GM18858 (cell line): ENCODE measurements at regions not wholly inside any gene's neighbourhood (a gene's known extent, or its start where the extent isn't known, plus 50 kb on each side); places are given as distances from the start of the nearest gene placed in this dataset.
"Not testable (repeated sequence)": the region's sequence is repeated elsewhere in the genome, so short reads cannot be mapped to it uniquely, and the experiment has no call there.

Source experiments
- ATAC-seq: cut with Tn5 transposase; IDR thresholded peaks from one replicate; pipeline ENCODE4 v1.9.1; 2021; ENCODE audit not compliant: unreplicated experiment

DNA sequence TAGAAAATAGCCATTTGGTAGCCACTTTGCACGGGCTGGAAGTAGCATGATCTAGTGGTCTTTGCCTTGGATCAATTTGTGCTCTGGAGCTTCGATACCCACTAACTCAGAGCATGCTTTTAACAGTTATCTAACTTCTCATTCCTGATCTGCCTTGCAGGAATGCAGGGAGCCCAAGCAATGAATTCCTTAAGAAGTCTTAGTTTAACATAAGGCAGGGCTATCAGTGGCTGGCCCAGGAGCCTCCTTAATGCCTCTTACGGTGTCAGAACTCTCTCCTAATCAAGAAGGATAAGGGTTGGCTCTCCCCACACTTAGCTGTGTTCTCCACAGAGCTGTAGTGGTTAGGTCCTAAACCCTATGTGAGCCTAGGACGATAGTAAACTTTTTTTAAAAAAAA is 95.8 kb upstream of the TBCA start:
- ATAC-seq, result no peak

DNA sequence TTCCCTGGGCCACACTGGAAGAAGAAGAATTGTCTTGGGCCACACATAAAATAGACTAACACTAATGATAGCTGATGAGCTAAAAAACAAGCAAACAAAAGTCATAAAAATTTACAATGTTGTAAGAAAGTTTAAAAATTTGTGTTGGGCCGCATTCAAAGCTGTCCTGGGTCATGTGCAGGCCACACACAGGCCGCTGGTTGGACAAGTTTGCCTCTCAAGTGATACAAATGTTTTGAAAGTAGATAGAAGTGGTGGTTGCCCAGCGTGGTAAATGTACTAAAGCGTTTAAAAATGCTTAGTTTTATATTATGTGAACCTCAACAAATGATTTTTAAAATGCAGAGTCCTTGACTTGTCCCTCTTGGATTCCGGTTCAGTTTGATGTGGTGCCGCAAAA is 94.9 kb upstream of the TBCA start:
- no peak for ATAC-seq

DNA sequence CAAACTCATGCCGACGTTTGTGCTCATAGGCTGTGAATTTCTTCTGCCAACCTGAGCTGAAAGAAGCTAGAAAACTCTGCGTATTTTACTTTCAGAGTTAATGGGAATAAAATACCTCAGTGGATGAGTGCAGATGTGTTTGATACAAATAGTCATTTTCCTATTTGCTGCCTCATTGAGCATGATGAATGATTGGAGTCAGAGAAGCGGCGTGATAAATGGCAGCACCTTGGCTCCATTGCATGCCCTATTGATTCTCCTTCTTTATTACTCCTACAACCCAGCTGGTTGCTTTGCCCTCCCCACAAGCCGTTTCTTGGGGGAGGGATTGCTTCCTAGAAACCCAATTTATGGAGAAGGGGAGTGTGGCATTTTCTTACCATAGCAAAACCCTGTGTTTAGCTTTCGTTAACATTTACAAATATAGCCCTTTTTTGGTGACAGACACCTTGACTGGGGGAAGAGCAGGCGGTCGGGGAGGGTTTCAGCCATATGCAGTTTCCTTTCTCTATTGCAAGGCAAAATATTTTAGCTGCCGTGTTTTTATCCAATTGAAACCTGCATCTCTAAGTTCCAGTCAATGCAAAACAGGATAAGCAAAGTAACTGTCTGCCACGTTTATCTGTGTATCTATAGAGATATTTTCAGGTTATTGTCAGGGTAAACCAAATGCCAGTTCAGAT is 93.1 kb upstream of the TBCA start:
- ATAC-seq, result no peak

DNA sequence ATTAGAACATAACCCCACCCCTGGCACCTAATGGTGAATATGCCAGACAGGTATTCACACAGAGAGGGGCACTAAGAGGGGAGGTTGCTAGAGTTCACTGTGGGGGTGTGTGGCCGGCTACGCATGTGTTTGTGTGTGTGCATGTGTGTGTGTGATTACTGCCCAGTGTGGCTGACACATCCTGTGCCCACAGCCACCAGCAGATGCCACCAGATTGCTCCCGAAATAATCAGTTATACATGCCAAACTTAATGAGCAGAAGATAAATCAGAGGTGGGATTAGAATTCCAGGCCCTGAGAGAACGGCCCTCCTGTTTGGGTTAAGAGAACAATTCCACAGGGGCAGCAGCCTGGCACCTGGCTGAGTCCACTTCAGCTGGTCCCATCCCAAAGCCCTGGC is 91.8 kb upstream of the TBCA start:
- ATAC-seq, result no peak

DNA sequence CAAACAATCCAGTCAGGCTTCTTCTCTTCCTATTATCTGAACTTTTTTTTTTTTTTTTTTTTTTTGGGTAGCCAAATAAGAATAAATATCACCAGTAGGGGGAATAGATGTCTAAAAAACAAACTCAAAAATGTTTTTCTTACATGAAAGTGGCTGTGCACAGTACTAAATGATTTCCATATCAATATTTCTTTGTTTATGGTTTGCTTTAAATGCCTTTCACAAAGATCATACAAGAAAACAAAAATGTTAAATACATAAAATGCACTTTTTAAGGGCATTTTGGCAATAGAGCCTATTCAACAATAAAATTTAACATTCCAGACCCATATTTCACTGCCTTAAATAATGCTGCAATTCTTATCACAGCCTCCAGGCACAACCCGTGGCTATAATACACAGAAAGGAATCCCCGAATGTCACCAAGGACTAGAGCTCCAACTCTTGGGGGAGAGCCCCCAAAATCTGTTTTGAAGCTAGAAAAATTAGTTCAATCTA is 91.1 kb upstream of the TBCA start:
- ATAC-seq, result no peak

DNA sequence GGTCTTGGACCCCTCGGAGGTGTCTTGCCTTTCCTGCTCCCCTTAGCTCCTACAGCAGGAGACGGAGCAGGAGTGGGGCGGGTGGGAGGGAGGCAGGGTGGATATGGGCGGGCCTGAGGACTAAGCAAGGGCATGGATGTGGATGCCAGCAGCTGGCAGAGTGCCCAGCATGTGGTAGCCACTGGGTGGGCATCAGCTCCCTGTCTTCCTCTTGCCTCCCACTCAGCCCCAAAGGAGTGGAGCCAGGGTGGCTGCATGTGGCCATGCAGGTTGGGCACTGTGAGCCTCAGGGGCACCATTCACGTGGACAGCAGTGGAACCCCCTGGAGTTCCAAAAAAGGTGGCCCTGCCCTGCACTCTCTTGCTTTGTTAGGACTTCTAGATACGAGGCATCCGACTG is 90.1 kb upstream of the TBCA start:
- ATAC-seq, result no peak

DNA sequence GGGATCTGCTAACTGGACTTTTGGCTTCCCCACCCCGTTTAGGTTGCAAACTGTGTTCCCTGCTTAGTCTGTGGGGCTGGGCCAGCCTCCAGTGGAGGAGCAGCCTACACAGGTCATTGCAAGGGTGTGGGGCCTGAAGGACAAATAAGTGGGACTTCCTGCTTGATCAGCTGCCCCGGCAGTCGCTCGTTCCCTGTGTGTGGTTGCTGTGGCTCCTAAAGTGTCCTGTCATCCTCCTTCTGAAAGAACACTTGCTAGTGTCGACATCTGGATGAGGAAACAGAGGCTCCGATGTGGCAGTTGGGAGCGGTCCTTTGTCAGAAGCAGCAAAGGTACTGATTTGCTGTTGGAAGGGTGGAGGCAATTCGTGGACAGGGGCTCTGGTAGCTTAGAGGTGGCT is 88.9 kb upstream of the TBCA start:
- no peak for ATAC-seq

DNA sequence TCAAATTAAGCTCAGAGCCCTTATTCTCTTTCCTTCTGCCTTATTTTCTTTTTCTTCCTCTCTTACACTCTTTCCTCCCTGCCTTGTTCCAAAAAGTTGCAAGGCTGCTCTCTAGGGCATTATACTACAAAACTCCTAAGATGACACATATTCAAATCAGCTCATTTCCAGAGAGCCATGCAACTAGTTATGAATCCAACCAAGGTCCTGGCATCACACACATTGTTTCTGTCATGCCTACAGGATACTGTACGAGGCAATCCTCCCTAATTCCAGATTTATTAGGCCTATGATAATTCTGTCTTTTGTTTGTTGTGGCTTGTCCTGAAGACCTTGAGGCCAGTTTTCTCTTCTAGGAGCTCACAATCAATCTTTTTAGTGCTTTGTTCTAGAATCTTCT is 87.0 kb upstream of the TBCA start:
- no peak for ATAC-seq

DNA sequence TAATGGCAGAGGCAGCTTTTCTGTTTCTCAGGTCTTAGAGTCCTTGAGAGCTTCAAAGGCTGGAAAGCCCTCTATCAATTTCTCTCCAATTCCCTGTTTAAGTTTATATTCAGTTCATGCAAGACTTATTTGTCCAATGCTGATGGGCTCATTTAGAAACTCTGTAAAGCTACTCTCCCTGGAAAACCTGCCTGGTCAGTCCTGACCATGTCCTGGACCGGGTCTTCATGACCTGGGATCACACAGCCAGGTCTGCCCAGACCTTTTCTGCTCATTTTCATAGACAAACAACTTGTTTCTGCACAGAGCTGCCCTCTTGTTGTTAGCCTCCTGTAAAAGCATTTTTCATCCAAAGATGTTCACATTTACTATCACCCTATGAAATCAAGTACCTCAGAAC is 85.4 kb upstream of the TBCA start:
- no peak for ATAC-seq

DNA sequence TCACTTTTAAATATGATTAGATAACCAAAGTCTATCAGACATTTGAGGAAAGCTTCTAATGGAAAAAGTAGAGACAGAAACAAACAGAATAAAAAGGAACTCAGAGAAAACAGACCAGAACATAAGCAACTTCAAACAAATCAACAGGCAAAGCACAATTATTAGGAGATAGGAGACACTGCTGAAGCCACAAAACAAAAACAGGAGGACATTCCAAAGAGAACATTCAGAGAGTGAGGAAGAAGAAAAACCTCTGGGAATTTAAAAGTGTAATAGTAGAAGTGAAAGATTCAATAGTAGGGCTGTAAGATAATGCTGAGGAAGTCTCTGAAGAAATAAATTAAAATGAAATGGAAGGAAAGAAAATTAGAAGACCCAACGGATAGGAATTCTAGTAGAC is 83.2 kb upstream of the TBCA start:
- no peak for ATAC-seq

DNA sequence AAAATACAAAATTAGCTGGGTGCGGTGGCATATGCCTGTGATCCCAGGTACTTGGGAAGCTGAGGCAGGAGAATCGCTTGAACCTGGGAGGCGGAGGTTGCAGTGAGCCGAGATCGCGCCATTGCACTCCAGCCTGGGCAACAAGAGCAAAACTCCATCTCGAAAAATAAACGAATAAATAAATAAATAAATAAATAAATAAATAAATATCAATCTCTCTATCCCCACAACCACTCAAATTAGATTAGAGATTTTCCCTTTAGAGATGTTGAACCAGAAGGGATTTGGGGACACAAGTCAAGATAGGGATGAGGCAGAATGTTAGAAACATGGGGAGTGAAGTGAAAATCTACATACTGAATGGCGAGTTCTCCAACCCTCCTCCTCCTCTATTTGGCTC is 82.5 kb upstream of the TBCA start:
- ATAC-seq, result not testable (repeated sequence)

DNA sequence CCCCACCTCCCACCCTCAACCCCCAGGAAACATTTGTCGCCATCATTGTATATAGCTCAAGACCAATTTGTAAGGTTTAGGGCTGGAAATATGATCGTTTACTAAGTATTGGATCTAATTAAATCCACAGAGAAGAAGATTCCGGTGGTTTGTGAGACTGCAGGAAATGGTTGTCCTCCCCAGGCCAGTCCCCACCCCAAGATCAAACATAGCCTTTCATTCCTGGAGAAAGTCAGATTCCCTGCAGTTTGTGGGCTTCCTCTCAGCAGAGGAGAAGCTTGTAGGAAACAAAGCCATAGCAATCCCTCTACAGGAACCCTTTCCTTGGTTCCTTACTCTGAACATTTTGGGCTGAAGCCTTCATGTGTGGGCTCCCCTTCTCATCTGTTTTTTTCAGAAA is 79.2 kb upstream of the TBCA start:
- ATAC-seq, result no peak

DNA sequence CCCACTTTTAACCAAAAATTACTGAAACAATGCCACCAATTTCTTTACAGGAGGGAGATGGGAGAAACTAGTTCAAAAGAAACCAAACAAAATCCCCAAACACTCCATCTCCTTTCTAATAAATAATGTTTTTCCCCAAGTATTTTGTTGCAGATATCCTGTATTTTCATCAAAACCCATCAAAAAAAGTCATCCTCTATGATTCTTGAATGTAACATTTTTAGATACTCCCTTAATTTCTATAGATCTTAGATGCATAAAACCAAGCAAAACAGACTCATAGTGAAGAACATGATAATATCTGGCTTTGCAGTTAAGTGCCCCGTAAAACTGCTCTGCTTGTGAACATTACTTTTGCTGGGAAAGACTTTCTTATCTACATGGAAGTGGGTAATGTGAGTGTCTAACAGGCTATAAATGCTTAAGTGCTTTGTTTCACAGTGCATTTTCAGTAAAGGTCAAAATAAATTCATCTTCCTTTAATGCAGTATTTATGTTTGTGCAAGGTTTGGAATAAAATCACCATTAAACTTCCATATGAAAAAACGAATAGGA is 77.3 kb upstream of the TBCA start:
- no peak for ATAC-seq

DNA sequence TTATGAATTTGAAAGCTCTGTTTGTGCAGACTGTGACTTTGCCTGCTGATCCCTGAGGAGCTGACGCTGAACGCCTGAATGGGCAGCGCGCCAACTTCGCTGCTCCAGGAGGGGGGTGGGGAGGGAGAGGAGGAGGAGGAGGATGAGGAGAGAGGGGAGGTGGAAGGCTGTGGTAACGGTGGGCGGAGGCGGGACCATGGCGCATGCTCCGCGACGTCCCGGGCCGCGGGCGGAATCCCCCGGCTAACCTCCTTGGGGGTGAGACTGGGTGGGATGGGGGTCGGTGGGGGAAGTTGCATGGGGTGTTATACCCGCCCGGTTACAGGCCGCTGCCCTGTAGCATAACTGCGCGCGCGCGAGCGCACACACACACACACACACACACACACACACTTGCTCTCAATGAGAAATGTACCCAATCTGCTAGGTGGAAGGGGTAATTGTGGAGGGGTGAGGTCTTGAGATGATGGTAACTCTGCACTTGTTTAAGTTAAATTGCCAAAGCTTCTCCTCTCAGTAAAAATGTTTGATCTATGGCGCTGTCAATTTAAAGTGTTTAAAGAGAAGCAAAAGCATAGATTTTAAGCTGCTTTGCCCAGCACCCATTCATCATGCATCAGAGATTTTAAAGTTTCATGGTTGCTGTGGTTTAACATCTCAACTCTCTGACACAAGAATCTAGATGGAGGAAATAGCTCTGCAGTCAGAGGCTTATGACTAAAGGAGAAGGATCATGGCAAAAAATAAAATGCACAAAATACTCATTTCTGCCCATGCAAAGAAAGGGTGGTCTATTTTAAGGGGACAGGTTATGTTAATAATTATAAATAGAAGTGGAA is 76.6 kb upstream of the TBCA start:
- peak; percentile 69 for ATAC-seq

DNA sequence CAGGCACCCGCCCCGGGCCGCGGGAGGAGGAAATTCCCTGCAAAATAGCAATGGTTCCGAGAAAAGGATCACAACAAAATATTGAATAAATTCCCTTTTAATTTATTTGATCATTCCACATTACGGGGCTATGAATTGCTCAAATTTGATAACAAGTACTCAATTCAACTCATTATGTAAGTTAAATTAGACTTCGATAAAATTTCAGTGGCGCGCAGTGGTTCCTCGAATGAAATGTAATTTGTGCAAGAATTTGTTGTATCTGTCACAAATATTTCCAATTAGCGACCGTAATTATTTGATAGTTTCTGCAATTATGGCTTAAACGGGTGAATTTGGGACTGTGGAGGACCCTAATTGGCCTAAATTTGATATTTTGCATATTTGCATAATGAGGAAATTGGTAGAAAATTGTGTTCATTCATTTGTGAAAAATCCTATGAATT is 76.0 kb upstream of the TBCA start:
- no peak for ATAC-seq

DNA sequence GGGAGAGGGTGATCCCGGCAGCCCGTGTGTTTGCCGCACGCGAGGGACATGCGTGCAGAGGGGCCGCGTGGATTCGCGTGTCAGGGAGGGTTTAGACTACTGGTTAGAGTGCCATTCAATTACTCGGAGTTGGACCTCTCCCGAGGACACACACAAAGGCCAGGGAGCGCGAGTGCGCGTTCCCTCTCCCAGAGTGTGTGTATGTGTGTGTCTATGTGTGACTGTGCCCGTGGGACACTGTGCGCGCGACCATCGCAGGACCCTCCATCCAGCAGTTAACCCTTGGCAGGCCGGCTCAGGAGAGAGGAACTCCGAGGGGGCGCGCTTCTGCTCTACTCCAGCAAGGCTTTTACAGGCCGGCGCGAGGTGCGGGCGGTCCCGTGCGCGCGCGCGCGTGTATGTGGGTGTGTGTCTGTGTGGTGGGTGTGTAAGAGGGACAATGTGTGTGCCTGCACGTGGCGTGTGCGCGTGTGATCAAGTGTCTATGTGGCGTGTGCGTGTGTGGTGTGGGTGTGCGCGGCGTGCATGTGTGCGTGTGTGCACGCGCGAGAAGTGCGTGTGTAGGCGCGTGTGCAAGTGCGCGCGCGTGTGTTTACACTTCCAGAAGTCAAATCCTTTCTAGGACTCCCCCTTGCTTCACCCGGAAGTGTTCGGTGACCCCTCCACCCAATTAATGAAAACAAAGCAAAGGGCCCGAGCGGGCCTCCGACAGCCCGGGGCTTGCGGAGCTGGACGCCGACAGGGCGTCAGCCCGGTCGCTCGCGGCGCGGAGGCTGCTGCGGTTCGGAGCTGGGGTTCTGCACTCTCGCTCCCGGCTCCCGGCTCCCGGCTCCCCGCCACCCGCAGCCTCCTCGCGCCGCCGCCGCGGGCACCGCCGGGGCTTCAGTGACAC is 75.3 kb upstream of the TBCA start:
- no peak for ATAC-seq

DNA sequence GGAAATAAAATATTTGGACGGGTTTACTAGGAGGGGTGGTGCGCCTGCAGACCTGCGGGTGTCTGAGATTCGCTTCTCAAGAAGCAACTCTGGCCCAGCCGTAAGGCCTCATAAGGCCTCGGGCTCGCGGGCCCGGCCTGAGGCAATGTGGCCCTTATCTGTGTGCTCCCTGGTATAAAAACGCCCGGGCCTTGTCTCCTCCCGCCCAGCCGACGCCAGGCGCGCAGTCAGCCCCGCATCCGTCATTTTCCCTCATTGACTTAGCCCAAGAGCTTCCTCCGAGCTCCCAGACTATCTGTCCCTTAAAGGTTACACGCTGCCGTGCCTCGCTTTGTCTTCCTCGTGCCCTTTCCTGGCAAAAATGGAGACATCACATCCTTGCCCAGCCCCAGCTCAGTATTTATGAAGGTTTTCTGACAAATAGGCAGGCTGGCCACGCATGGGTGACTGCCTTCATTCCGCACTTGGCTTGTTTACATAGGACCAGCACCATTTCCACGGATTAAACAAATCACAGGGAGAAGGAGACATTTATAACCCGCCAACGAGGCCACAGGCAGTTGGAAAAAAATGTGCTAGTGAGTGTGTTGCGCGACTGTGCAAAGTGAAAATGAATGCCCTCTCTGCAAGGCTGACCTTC is 74.5 kb upstream of the TBCA start:
- ATAC-seq, result no peak

DNA sequence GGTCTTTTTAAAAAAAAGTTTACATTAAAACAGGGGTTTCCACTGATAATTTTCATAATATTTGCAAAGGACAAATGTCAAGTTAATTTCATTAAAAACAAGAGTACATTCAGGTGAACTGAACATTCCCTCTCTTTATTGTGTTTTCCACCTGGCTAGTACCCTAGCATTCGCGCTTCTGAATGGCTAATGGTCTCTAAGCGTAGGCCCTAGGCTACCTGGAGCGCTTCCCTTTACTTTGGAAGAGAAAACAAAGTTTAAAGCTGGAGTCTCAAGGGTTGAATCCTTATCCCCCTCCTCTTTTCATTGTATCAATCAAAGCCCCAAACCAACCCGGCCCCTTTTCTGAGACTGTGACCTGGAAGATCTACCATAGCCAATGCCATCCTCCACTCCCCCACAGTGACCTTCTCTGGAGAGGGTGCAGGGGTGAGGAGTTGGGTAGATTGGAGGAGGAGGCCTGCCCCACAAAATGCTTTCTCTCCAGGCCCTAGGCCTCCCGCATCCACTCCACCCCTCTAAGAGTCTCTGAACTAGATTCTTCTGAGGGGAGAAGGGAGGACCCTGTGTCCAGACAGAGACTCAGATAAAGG is 73.3 kb upstream of the TBCA start:
- ATAC-seq, result no peak

DNA sequence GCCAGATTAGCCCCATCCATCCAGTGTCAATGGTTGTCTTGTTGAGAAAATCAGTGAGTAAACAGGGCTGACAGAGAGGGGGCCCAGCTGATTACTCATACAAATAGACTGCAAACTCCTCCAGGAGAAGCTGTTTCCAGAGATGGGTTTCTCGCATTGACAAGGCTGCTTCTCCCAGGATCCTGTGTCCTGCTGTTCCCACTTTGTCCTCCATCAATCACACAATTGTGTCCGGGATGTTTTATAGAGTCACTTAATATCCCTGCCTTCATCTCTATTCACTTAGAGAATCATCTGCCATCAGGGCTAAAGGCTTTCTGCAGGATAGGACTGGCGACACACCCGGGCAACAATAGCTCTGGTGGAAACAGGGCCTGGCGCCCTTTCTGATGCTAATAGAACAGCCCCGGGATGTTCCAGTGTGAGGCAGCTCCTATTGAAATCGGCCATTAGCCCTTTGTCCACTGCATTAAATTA is 71.7 kb upstream of the TBCA start:
- no peak for ATAC-seq

DNA sequence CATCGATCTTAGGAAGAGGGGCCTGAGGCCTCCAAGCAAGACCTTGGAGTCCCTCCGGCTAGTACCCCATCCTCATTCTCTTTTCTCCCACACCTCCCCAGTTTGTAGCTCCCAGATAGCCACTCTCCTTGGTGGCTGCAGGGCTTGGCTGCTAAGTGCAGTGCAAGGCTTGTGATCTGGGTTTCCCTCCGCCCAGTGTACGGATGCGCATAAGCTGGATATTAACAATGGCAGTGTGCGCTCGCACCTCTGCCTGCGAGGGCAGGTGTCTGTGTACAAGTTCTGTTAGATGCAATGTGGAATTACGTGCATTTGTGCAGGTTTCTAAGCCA is 71.0 kb upstream of the TBCA start:
- no peak for ATAC-seq
